ENCODE measurements at regions not wholly inside any gene's neighbourhood (a gene's known extent, or its start where the extent isn't known, plus 50 kb on each side); places are given as distances from the start of the nearest gene placed in this dataset.

DNA sequence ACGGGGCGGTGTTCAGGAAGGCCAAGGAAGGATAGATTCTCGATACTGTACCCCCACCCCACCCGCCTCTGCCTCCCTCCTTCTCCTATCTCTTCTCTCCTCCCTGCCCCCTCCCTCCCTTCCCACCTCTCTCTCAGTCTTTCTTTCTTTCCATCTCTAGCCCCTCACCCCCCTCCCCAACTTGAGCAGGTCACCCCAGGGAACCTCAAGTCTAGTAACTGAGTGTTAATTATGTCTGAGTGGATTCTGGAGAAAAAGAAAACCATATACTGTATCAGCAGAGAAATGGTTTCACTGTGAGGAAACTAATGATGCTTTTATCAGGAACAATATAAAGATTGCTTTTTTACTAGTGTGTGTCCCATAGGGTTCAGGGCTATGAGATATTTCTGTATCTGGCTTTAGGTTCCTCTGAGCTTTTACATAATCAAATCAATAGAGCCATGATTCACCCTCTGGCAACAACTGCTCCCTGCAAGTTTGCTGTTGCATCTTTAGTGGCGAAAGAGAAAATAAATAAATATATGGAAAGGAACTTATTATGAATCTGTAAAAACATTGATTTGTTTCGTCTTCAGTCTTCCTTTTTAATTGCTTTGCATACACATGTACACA, 639.7 kb downstream of the CCDC171 start:
- TF ChIP-seq, protein P1, sequence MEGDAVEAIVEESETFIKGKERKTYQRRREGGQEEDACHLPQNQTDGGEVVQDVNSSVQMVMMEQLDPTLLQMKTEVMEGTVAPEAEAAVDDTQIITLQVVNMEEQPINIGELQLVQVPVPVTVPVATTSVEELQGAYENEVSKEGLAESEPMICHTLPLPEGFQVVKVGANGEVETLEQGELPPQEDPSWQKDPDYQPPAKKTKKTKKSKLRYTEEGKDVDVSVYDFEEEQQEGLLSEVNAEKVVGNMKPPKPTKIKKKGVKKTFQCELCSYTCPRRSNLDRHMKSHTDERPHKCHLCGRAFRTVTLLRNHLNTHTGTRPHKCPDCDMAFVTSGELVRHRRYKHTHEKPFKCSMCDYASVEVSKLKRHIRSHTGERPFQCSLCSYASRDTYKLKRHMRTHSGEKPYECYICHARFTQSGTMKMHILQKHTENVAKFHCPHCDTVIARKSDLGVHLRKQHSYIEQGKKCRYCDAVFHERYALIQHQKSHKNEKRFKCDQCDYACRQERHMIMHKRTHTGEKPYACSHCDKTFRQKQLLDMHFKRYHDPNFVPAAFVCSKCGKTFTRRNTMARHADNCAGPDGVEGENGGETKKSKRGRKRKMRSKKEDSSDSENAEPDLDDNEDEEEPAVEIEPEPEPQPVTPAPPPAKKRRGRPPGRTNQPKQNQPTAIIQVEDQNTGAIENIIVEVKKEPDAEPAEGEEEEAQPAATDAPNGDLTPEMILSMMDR (conservative IDR thresholded peaks at IDR 0.05 in 1 of 2, IDR thresholded peaks at IDR 0.05 in 1 of 2; ENCODE audit: extremely low read depth in 1 of 2, insufficient read depth in 1 of 2, low read depth in 1 of 2, low read length in 2 of 2): no peak
- no peak for TF ChIP-seq EZH2 (IDR thresholded peaks at IDR 0.05; ENCODE audit: borderline replicate concordance, low read length)

All from mammary epithelial cell (primary cell).